ENCODE measurements at regions not wholly inside any gene's neighbourhood (a gene's known extent, or its start where the extent isn't known, plus 50 kb on each side); places are given as distances from the start of the nearest gene placed in this dataset.

- Mint-ChIP-seq H3K9me3 (peaks cover 14% of the 10 kb centered on the region), H3K36me3 (ENCODE audit: low read depth) (peaks cover 7% of the 10 kb centered on the region), H3K27ac (no peak overlapping the region), H3K4me1 (ENCODE audit: low read depth) (no peaks in the 10 kb centered on the region), H3K27me3 (ENCODE audit: low read depth) (peaks cover 2% of the 10 kb centered on the region), H3K4me3 (no peak overlapping the region)
- no peak for DNase-seq
- intact Hi-C loops (cut with micrococcal nuclease): no loop called here
- CTCF ChIA-PET: no interaction called here
These were observed 68.1 kb upstream of the CTNNB1 start for GRCh38 chr3:41131224-41131623.

GRCh38 chr3:41137686-41138111 lies 61.6 kb upstream of the CTNNB1 start:
- intact Hi-C loops (cut with micrococcal nuclease): no loop called here
- no peak overlapping the region for H3K27ac Mint-ChIP-seq
- H3K4me1 Mint-ChIP-seq (ENCODE audit: low read depth): no peaks in the 10 kb centered on the region
- H3K36me3 Mint-ChIP-seq (ENCODE audit: low read depth): no peaks in the 10 kb centered on the region
- H3K9me3 Mint-ChIP-seq: no peaks in the 10 kb centered on the region
- H3K4me3 Mint-ChIP-seq: no peak overlapping the region
- DNase-seq: no peak
- CTCF ChIA-PET: no interaction called here
- no peaks in the 10 kb centered on the region for H3K27me3 Mint-ChIP-seq (ENCODE audit: low read depth)

GRCh38 chr3:41138146-41138545 lies 61.2 kb upstream of the CTNNB1 start:
- Mint-ChIP-seq H3K36me3 (ENCODE audit: low read depth) (no peaks in the 10 kb centered on the region), H3K9me3 (no peaks in the 10 kb centered on the region)
- CTCF ChIA-PET: no interaction called here

GRCh38 chr3:41138601-41139000 lies 60.7 kb upstream of the CTNNB1 start:
- CTCF ChIA-PET: no interaction called here
- no peak overlapping the region for H3K27ac Mint-ChIP-seq
- no peaks in the 10 kb centered on the region for H3K27me3 Mint-ChIP-seq (ENCODE audit: low read depth)
- DNase-seq: no peak
- no peaks in the 10 kb centered on the region for H3K9me3 Mint-ChIP-seq
- intact Hi-C loops (cut with micrococcal nuclease): no loop called here
- H3K4me3 Mint-ChIP-seq: no peak overlapping the region
- no peaks in the 10 kb centered on the region for H3K36me3 Mint-ChIP-seq (ENCODE audit: low read depth)
- H3K4me1 Mint-ChIP-seq (ENCODE audit: low read depth): no peaks in the 10 kb centered on the region

More at GRCh38 chr3:41138146-41138545, 61.2 kb upstream of the CTNNB1 start:
- no peak for DNase-seq
- H3K4me1 Mint-ChIP-seq (ENCODE audit: low read depth): no peaks in the 10 kb centered on the region
- intact Hi-C loops (cut with micrococcal nuclease): no loop called here
- H3K27ac Mint-ChIP-seq: no peak overlapping the region
- no peak overlapping the region for H3K4me3 Mint-ChIP-seq
- H3K27me3 Mint-ChIP-seq (ENCODE audit: low read depth): no peaks in the 10 kb centered on the region

GRCh38 chr3:41140242-41140641 lies 59.1 kb upstream of the CTNNB1 start:
- no peak overlapping the region for H3K4me3 Mint-ChIP-seq
- no peaks in the 10 kb centered on the region for H3K9me3 Mint-ChIP-seq
- intact Hi-C loops (cut with micrococcal nuclease): no loop called here
- no peaks in the 10 kb centered on the region for H3K27me3 Mint-ChIP-seq (ENCODE audit: low read depth)
- CTCF ChIA-PET: no interaction called here
- H3K27ac Mint-ChIP-seq: no peak overlapping the region
- DNase-seq: no peak
- H3K4me1 Mint-ChIP-seq (ENCODE audit: low read depth): no peaks in the 10 kb centered on the region
- H3K36me3 Mint-ChIP-seq (ENCODE audit: low read depth): no peaks in the 10 kb centered on the region

GRCh38 chr3:41141433-41142167 lies 57.7 kb upstream of the CTNNB1 start:
- intact Hi-C loops (cut with micrococcal nuclease): no loop called here
- Mint-ChIP-seq H3K4me3 (no peak overlapping the region), H3K4me1 (ENCODE audit: low read depth) (no peaks in the 10 kb centered on the region), H3K27ac (no peak overlapping the region), H3K9me3 (peaks cover 7% of the 10 kb centered on the region), H3K27me3 (ENCODE audit: low read depth) (no peaks in the 10 kb centered on the region), H3K36me3 (ENCODE audit: low read depth) (no peaks in the 10 kb centered on the region)
- CTCF ChIA-PET: interaction anchor here (0.7 kb wide), 1 partner anchor 95 kb away, joined by 3 read pairs; no protein-coding TSS in a partner anchor
- no peak for DNase-seq

GRCh38 chr3:41143421-41144031 lies 55.8 kb upstream of the CTNNB1 start:
- Mint-ChIP-seq H3K27ac (no peak overlapping the region), H3K36me3 (ENCODE audit: low read depth) (peaks cover 3% of the 10 kb centered on the region), H3K4me1 (ENCODE audit: low read depth) (no peaks in the 10 kb centered on the region), H3K4me3 (no peak overlapping the region), H3K27me3 (ENCODE audit: low read depth) (no peaks in the 10 kb centered on the region), H3K9me3 (peaks cover 10% of the 10 kb centered on the region)
- intact Hi-C loops (cut with micrococcal nuclease): no loop called here
- no peak for DNase-seq
- CTCF ChIA-PET: no interaction called here

GRCh38 chr3:41144631-41145030 lies 54.7 kb upstream of the CTNNB1 start:
- DNase-seq: no peak
- CTCF ChIA-PET: no interaction called here
- Mint-ChIP-seq H3K9me3 (peaks cover 10% of the 10 kb centered on the region), H3K4me3 (no peak overlapping the region), H3K27me3 (ENCODE audit: low read depth) (no peaks in the 10 kb centered on the region), H3K36me3 (ENCODE audit: low read depth) (peaks cover 3% of the 10 kb centered on the region), H3K27ac (no peak overlapping the region), H3K4me1 (ENCODE audit: low read depth) (no peaks in the 10 kb centered on the region)
- intact Hi-C loops (cut with micrococcal nuclease): no loop called here

- CTCF ChIA-PET: no interaction called here
- Mint-ChIP-seq H3K36me3 (ENCODE audit: low read depth) (peaks cover 3% of the 10 kb centered on the region), H3K27me3 (ENCODE audit: low read depth) (no peaks in the 10 kb centered on the region), H3K9me3 (peaks cover 10% of the 10 kb centered on the region), H3K4me3 (no peak overlapping the region), H3K27ac (no peak overlapping the region), H3K4me1 (ENCODE audit: low read depth) (no peaks in the 10 kb centered on the region)
- DNase-seq: no peak
- intact Hi-C loops (cut with micrococcal nuclease): no loop called here
These were observed 50.8 kb upstream of the CTNNB1 start for GRCh38 chr3:41148478-41148877.

GRCh38 chr3:41148901-41149300 lies 50.4 kb upstream of the CTNNB1 start:
- Mint-ChIP-seq H3K4me1 (ENCODE audit: low read depth) (no peaks in the 10 kb centered on the region), H3K4me3 (no peak overlapping the region), H3K27me3 (ENCODE audit: low read depth) (no peaks in the 10 kb centered on the region), H3K36me3 (ENCODE audit: low read depth) (peaks cover 3% of the 10 kb centered on the region), H3K27ac (no peak overlapping the region), H3K9me3 (peaks cover 10% of the 10 kb centered on the region)
- DNase-seq: no peak
- intact Hi-C loops (cut with micrococcal nuclease): no loop called here
- CTCF ChIA-PET: no interaction called here

Measured in activated naive CD4-positive, alpha-beta T cell treated with anti-CD3 and anti-CD28 coated beads for 36 hours (primary cell).